OCI-LY7 (cell line): ENCODE measurements at regions not wholly inside any gene's neighbourhood (a gene's known extent, or its start where the extent isn't known, plus 50 kb on each side); places are given as distances from the start of the nearest gene placed in this dataset.

Experiments used
- EZH2phosphoT487 ChIP-seq: fragments of 200-600 bp; sonication (generic); IDR thresholded peaks from 2 replicates; pipeline ENCODE4 v1.6.1; 2018; ENCODE audit warnings: low read depth, borderline replicate concordance, mild to moderate bottlenecking, mixed run types, antibody characterized with exemption, low read length, moderate library complexity, mixed read lengths
- TF ChIP-seq, protein P1 (sequence below): fragments of 200-600 bp; sonication (generic); conservative IDR thresholded peaks from 2 replicates; pipeline ENCODE4 v1.5.1; 2014; ENCODE audit warnings: mild to moderate bottlenecking, antibody characterized with exemption, low read length, moderate library complexity, mixed read lengths

GRCh38 chr11:87660926-87661660 lies 514.1 kb downstream of the RAB38 start:
- TF ChIP-seq, protein P1, sequence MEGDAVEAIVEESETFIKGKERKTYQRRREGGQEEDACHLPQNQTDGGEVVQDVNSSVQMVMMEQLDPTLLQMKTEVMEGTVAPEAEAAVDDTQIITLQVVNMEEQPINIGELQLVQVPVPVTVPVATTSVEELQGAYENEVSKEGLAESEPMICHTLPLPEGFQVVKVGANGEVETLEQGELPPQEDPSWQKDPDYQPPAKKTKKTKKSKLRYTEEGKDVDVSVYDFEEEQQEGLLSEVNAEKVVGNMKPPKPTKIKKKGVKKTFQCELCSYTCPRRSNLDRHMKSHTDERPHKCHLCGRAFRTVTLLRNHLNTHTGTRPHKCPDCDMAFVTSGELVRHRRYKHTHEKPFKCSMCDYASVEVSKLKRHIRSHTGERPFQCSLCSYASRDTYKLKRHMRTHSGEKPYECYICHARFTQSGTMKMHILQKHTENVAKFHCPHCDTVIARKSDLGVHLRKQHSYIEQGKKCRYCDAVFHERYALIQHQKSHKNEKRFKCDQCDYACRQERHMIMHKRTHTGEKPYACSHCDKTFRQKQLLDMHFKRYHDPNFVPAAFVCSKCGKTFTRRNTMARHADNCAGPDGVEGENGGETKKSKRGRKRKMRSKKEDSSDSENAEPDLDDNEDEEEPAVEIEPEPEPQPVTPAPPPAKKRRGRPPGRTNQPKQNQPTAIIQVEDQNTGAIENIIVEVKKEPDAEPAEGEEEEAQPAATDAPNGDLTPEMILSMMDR = no peak
- no peak for TF ChIP-seq EZH2phosphoT487
